Posterior cingulate gyrus (tissue), 11 donors: ENCODE measurements at regions not wholly inside any gene's neighbourhood (a gene's known extent, or its start where the extent isn't known, plus 50 kb on each side); places are given as distances from the start of the nearest gene placed in this dataset.

Experiments used
- DNase-seq, 10 donors: peaks; one replicate each; pipeline versions ENCODE4 v3.0.0 to v3.0.0-alpha.2; 2020 to 2021; ENCODE audit warnings: mixed read lengths in 3 of 10
- intact Hi-C: fragments of 100-400 bp; cut with DNase I; formaldehyde crosslinking; loops from one replicate; pipeline ENCODE4 v1.15.1; 2023

DNA sequence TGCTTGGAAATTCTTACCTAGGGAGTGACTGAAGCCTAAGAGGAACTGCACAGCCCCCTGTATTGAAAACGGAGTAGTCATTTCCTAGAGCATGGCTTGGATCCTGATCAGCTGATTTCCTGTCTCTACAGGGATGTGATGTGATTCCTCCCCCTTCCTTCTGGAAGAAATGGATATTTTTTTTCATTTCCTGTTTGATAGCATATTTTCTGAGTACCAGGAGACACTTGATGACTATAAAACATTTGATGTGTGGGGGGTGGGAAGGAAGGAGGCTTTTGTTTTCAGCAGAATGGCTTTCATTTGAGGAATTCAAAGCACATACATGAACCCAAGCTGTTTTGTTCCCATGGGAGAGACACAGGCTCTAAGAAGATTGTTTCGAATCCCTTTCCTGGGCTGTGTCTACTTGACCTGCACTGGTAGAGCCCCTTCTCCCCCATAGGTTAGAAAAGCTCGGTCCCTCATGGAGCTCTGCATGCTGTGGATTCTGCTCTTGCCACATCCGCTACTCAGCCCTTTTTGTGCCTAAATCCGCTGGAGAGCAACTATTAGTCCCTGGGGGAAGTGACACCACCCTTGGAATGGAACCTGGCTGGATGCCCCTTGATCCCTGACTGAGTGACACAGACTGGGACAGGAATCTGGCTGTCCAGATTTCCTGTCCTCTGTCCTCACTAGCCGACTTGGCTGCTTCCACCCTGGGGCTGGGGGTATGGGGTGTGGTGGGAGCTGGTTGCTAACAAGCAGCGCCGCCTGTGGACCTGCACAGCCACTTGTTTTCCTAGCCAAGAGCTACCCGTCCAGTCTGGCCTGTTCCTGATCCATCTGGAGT is 71.8 kb upstream of the MACF1 start:
- intact Hi-C loops, result no loop called here
- peak in 9 of 10 donors; percentile 21 to 89 (median 38) for DNase-seq

DNA sequence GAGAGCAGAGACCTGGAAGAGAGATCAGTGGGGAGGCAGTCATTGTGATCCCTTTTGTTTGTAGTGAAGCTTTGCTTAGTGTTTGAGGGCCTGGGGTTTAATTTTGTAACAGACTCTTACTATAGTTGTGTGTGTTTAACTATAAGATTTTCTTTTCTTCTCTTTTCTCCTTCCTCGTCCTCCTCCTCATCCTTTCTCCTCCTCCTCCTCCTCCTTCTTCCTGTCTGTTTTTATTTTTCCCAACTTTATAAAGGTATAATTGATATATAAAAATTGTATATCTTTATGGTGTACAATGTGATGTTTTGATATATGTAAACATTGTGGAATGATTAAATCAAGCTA is 71.2 kb upstream of the MACF1 start:
- DNase-seq, result no peak
- intact Hi-C loops, result no loop called here

DNA sequence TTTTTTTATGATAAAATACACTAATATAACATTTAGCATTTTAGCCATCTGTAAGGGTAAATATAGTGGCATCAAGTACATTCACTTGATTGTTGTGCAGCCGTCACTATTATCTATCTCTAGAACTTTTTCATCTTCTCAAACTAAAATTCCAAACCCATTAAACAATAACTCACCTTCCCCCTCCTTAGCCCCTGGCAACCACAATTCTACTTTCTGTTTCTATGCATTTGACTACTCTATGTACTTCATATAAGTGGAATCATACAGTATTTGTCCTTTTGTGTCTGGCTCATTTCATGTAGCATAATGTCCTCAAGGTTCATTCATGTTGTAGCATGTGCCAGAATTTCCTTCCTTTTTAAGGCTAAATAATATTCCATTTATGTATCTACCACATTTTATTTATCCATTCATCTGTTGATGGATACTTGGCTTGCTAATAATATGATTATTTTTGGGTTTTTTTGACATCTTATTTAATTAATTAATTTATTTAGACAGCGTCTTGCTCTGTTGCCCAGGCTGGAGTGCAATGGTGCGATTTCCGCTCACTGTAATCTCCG is 69.6 kb upstream of the MACF1 start:
- intact Hi-C loops, result no loop called here
- no peak for DNase-seq

DNA sequence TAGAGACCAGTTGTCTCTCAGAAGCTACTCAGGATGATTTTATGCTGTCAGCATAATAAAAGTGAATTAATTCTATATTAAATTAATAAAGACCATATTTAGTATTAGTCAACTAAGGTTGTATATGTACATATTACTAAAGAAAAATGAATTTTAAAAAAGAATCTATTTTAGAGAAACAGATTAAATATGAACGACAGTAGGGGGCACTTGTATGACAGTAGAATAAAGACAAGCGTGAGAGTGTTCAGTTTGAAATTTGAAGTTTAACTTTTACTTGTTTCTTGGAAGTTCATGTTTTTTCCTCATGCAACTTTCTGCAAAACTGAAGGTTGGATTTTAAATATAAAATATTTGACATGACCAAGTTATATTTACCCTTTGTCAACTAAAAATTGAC is 67.9 kb upstream of the MACF1 start:
- intact Hi-C loops, result no loop called here
- DNase-seq, result no peak

DNA sequence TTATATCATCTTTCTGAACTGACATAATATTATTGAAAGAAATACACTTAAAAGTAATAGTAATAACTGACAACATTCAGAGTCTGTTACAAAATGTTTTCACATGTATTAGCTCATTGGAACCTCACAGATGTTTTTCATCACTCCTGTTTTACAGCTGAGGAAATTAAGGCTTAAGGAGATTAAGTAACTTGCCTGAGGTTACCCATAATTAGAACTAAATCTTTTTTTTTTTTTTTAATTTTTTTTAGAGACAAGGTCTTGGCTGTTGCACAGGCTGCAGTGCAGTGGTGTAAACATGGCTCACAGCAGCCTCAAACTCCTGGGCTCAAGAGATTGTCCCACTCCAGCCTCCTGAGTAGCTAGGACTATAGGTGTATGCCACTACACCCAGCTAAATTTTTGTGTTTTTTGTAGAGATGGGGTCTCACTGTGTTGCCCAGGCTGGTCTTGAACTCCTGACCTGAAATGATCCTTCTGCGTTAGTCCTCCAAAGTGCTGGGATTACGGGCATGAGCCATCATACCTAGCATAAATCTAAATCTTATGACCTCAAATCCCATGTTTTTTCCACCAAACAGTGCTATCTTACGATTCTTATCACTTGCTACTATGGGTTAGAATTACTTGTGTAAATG is 64.7 kb upstream of the MACF1 start:
- intact Hi-C loops, result no loop called here
- no peak for DNase-seq

DNA sequence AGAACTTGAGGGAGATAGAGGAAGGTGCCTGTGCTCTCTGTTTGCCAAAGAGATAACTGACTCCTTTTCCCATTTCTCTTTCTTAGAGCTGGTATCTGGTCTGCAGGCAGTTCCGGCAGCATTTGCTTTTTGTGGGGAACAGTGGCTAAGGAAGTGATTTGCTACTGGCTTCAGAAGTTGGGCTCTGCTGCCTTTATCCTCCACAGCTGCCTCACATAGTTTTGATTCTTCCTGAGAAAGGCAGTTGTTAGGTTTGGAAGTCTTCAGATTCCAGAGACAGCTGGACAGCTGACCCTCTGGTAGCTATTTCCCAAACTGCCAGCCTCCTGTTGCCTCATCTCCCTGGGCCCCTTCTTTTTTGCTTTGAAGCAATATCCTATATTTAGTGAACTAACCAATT is 62.6 kb upstream of the MACF1 start:
- intact Hi-C loops, result no loop called here
- DNase-seq, result no peak

DNA sequence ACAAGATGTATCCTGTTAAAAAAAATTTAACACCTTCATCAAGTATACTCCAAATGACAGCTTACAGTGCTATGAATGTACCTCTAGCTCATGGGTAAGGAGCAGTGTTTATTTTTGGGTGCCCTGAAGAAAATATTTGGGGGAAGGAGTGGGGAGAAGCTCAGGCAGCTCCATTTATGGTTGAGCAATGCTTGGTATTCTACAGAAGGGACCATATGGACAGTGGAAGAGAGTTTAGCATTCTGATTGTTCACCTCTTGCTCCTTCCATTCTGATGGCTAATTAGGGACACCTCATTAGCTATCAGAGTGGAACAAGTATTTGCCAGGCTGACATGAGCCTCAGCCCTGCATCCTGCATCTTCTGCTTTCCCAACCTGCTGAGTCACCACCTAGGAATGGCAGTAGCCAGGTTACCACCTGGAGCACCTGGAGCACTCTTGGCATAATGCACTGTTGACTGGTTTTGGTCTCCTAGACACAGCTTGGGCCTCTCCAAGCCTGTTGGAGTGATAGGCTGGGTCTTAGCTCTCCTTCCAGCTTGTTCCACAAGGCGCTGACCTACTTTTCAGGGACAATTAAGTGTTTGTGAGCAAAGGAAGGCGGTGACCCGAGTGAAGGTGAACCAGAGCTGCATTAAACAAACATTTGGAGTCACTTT is 62.0 kb upstream of the MACF1 start:
- peak in 1 of 10 donors; percentile 15 for DNase-seq
- intact Hi-C loops, result no loop called here

DNA sequence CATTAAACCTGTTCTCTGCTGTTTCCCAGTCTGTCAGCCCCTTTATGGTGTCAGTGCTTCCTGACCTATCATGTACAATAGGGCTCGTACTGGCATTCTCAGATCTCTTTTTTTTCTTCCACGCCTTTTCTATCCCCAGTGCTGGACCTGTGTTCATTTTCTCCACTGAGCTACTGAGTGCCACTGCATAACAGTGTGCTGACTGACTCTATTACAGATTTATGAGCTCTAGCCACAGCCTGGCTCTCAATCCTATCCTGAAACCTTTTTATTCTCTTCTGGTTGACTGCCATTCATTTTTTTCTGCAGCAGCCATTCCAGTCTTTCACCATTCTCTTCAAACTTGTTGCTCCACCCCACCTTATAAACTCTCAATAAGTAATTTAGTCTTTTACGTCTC is 59.6 kb upstream of the MACF1 start:
- intact Hi-C loops, result no loop called here
- DNase-seq, result no peak

DNA sequence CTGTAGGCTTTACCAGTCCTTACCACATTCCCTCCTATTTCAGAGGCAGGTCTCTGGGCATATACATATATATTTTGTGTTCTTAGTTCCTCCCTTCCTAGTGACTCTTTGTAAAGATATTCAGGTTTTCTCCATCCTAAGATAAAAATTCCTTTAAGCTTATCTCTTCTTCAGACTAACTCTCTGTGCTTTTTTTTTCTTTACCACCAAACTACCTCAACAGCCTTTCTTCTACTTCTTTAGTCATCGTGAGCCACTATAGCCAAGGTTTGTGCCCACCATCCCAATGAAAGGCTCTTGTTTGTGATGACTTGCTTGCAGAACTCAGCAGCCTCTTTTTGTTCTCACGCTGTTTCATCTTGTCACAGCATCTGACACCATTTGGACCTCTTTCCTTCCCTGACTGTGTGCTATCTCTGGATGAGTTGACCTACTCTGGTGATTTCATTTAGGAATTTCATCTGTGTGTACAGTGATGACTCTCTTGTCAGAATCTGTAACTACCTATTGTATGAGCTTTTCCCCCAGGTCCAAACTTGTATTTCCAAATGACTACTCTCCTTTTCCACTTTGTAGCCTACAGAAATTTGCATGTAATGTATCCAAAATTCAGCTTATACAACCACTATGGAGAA is 59.0 kb upstream of the MACF1 start:
- intact Hi-C loops, result no loop called here
- no peak for DNase-seq

DNA sequence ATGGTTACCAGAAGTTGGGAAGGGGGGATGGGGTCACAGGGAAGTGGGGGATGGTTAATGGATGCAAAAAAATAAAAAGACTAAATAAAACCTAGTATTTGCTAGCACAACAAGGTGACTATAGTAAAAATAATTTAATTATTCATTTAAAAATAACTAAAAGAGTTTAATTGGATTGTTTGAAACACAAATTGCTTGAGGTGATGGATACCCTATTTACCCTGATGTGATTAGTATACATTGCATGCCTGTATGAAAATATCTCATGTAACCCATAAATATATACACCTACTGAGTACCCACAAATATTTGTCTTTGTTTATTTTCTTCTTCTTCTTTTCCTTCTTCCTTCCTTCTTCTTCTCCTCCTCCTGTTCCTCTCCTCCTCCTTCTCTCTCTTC is 57.8 kb upstream of the MACF1 start:
- intact Hi-C loops, result no loop called here

DNA sequence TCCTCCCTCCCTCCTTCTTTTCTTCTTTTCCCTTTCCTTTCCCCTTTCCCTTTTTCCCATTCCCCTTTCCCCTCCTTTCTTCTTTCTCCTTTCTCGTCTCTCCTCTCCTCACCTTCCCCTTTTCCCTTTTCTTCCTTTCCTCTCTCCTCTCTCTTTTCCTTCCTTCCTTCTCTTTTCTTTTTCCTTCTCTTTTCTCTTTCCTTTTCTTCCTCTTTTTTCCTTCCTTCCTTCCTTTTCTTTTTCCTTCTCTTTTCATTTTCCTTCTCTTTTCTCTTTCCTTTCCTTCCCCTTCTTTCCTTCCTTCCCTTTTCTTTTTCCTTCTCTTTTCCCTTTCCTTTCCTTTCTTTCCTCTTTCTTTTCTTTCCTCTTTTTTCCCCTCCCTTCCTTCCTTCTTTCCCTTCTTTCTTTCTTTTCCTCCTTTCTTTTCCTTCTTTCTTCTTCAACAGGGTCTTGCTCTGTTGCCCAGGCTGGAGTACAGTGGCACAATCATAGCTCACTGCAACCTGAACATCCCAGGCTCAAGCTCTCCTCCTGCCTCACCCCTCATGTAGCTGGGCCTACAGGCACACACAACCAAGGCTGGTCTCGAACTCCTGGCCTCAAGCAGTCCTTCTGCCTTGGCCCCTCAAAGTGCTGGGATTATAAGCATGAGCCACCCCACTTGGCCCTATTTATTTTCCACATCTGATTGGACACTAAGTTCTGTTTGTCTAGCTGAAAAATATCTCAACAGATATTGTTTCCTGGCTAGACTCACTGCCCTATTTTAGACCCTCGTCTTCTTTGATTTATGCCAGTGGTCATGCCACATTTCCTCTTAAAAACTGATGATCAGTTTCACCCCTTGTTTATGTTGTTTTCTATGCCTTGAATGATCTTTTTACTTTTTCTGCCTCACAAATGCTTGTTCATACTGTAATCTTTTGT is 57.1 kb upstream of the MACF1 start:
- intact Hi-C loops, result no loop called here
- DNase-seq, result no peak

More for the DNA sequence above, 57.8 kb upstream of the MACF1 start:
- DNase-seq, result no peak

DNA sequence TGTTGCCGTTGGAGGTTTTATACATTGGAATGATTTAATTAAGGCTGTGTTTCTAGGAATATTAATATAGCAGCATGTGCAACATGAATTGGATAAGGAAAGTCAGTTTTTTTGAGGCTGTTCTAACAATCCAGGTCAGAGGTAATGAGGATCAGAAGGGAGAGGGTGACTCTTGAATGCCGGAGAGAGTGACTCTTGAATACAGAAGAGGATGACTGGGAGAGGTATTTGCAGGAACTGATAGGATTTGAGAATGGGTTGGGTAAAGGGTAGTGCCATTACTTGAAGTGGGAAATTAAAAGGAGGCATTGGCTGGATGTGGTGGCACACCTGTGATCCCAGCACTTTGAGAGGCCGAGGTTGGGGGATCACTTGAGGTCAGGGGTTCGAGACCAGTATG is 55.6 kb upstream of the MACF1 start:
- intact Hi-C loops, result no loop called here
- DNase-seq, result no peak

DNA sequence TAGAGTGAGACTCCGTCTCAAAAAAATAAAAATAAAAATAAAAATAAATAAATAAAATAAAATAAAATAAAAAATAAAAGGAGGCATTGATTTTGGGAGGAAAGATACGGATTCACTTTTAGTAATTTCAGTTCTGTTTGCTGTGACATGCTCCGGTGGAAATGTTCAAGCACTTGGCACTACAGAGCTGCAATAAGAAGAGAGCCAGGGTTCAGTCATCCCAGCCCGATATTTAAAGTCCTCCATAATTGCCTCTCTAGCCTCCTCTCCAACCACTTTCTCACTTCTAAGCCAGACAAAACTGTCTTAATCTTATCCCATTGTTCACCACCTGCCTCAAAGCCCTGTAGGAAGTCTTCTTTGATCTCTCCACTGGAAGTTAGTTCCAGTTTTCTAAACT is 55.0 kb upstream of the MACF1 start:
- intact Hi-C loops, result no loop called here
- no peak for DNase-seq

DNA sequence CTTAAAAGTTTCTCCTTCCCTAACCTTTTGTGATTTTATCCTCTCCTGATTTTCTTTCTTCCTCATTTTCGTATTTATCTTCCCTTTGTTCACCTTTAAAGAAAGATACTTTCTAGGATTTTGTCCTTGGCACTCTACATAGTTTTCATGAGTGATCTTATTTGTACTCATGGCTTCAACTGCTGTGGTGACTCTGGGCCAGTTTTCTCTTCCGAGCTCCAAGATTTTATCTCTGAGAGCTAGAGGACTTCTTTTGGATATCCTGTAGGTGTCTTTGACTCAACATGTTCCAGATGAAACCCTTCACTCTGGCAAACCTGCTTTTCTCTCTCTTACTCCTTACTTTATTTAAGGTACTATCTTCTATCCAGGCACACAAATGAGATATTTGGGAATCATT is 53.7 kb upstream of the MACF1 start:
- no peak for DNase-seq
- intact Hi-C loops, result no loop called here

DNA sequence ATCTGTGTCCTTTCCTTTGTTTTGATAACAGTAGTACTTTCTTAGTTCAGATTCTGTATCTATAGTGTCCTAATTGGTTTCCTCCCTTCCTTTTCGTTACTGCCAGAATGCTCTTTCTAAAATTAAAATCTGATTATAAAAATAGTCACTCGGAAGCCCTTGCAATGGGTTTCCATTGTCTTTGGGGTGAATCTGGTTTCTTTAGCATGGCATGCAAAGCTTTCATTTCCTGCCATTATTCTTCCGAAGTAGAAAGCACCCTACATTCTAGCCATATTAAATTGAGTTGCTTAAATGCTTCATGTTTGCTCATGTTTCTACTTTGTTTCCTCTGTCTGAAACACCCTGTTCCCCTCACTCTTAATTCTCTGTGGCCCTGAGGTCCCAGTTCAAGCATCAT is 53.2 kb upstream of the MACF1 start:
- DNase-seq, result no peak
- intact Hi-C loops, result no loop called here

DNA sequence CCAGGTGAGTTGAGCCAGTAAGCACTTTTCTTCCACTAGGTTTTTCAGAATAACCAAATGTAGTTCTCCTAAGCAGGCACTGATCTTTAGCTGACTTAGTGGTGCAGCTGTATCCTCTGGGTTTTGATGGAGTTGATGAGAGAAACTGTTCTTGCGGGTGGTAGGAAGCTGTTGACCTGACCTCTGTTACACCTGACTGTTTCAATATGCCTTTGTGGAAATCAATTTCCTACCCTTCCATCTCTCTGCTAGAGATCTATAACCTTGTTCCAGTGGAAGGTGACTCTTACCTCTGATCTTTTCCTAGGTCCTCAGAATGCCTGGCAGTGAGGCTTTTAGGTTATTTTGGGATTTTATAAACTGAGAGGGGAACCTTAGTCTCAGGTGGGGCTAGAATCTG is 51.6 kb upstream of the MACF1 start:
- intact Hi-C loops, result no loop called here

DNA sequence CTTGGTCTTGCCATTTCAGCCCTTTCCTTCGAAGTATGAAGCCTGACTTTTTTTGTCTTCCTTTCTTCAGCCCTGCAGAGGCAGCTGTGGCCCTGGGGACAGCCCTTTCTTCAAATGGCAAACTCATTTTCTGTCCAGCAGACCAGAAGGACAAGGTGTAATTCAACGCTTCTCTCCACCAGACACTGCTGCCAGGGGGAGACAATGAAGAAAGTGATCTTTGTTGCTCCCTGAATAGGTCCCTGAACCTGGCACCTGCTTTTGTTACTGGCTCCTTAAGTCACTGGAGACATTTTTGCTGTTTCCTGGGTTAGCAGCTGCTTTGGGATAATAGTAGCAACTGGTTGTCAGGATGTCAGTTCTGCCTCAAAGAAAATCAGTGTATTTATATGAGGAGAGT is 50.8 kb upstream of the MACF1 start:
- no peak for DNase-seq
- intact Hi-C loops, result no loop called here

More for the DNA sequence above, 51.6 kb upstream of the MACF1 start:
- no peak for DNase-seq

DNA sequence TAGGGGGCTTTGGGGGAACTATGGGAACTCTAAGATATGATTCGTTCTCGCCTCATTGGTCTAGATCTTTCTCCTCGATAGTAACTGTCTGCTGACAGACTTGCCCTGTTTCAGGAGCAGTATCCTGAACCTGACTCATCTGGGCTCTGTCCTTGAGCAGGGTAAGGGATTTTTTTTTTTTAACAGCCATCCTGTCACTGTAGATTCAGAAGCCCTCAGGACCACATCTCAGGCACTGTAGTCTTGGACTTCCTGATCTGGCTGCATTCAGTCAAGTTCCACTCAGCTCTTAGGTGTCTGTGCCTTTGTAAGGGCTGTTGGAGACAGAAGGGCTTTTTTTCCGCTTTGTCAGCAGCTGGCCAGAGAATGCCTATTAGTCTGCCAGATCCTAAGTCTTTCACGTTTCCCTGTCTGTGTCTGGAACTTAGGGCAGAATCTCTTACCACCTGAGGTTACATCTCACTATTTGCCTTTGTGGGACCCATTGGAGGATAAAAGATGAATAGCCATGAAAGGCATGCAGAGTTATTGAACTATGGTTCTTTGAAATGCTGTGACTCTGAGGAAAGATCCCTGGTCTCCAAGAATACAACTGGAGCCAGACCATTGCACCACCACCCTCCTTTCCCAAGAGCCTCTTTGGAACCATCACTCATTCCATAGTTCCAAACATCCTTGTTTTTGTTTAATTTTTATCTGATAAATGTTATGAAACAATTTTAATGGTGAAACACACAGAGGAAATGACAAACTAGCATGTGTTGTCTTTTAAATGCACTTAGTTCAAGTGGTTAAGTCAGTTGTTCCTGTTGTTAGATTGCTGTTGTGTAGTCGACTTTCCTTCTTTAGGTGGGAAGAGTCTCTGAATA is 49.7 kb upstream of the MACF1 start:
- intact Hi-C loops, result no loop called here
- DNase-seq, result no peak
